ENCODE measurements at regions not wholly inside any gene's neighbourhood (a gene's known extent, or its start where the extent isn't known, plus 50 kb on each side); places are given as distances from the start of the nearest gene placed in this dataset.

DNA sequence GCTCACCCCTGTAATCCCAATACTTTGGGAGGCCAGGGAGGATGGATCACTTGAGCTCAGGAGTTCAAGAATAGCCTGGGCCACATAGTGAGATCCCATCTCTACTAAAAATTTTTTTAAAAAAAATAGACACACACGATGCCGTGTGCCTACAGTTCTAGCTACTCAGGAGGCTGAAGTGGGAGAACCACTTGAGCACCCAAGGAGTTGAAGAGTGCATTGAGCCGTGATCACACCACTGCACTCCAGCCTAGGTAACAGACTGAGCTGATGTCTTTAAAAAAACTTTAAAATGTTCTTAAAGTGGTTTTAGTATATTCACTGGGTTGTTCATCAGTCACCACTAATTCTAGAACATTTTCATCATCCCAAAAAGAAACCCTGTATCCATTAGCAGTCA lies 51.9 kb upstream of the RNF38 start:
- no peaks in the 10 kb centered on the region for H3K27me3 Mint-ChIP-seq (ENCODE audit: insufficient read depth, unreplicated experiment)
- TF ChIP-seq, protein P1, sequence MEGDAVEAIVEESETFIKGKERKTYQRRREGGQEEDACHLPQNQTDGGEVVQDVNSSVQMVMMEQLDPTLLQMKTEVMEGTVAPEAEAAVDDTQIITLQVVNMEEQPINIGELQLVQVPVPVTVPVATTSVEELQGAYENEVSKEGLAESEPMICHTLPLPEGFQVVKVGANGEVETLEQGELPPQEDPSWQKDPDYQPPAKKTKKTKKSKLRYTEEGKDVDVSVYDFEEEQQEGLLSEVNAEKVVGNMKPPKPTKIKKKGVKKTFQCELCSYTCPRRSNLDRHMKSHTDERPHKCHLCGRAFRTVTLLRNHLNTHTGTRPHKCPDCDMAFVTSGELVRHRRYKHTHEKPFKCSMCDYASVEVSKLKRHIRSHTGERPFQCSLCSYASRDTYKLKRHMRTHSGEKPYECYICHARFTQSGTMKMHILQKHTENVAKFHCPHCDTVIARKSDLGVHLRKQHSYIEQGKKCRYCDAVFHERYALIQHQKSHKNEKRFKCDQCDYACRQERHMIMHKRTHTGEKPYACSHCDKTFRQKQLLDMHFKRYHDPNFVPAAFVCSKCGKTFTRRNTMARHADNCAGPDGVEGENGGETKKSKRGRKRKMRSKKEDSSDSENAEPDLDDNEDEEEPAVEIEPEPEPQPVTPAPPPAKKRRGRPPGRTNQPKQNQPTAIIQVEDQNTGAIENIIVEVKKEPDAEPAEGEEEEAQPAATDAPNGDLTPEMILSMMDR (IDR thresholded peaks at IDR 0.05; ENCODE audit: unreplicated experiment) = no peak
- H3K27ac Mint-ChIP-seq (ENCODE audit: low read depth, unreplicated experiment) = no peak overlapping the region
- peaks cover 7% of the 10 kb centered on the region for H3K36me3 Mint-ChIP-seq (ENCODE audit: insufficient read depth, unreplicated experiment)
- H3K4me3 Mint-ChIP-seq (ENCODE audit: unreplicated experiment) = no peak overlapping the region
- no TSS peak for BruUV-seq (replicated peaks)
- ChIA-PET POLR2A (interaction anchor here (3.0 kb wide), 1 partner anchor 45 kb away, joined by 12 read pairs; no protein-coding TSS in a partner anchor), CTCF (interaction anchor here (0.6 to 12.5 kb wide), 12 partner anchors 9 to 164 kb away, joined by 3 to 253 read pairs (median 3); no protein-coding TSS in a partner anchor)
- no peak for DNase-seq (ENCODE audit: unreplicated experiment)
- no peaks in the 10 kb centered on the region for H3K4me1 Mint-ChIP-seq (ENCODE audit: insufficient read depth, unreplicated experiment)
- H3K9me3 Mint-ChIP-seq (ENCODE audit: unreplicated experiment) = no peaks in the 10 kb centered on the region
- intact Hi-C loops (cut with micrococcal nuclease) = no loop called here

DNA sequence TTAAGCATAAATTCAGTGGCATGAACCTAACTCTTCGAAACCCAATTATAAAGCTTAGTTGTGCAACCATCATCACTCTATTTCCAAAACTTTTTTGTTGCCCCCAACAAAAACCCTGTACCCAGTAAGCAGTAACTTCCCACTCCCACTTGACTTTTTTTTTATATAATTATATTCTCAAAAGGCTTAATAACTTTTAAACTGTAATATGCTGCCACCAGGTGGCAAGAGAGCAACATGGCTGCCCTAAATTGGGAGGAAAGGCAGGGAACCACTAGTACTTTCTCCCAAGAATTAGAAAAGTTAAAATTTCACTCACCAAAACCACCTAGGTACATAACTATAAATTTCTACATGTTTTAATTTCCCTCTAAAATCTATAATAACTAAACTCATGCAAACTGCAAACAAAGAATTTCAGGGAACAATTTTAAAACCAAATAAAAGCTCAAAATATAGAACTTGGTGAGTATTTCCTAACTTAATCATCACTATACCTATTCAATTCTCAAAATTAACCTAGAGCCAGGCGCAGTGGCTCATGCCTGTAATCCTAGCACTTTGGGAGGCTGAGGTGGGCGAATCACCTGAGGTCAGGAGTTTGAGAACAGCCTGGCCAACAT lies 50.2 kb upstream of the RNF38 start:
- Mint-ChIP-seq H3K4me3 (ENCODE audit: unreplicated experiment) (no peak overlapping the region), H3K9me3 (ENCODE audit: unreplicated experiment) (no peaks in the 10 kb centered on the region), H3K27me3 (ENCODE audit: insufficient read depth, unreplicated experiment) (no peaks in the 10 kb centered on the region), H3K27ac (ENCODE audit: low read depth, unreplicated experiment) (no peak overlapping the region), H3K36me3 (ENCODE audit: insufficient read depth, unreplicated experiment) (peaks cover 7% of the 10 kb centered on the region), H3K4me1 (ENCODE audit: insufficient read depth, unreplicated experiment) (no peaks in the 10 kb centered on the region)
- ChIA-PET POLR2A (interaction anchor here (0.6 to 3.0 kb wide), 5 partner anchors 9 to 67 kb away, joined by 3 to 12 read pairs (median 4); no protein-coding TSS in a partner anchor), CTCF (interaction anchor here (0.6 to 12.5 kb wide), 29 partner anchors 9 to 1776 kb away, joined by 3 to 253 read pairs (median 4); partner anchors contain the start of gene RNF38)
- TF ChIP-seq, protein P1 (IDR thresholded peaks at IDR 0.05; ENCODE audit: unreplicated experiment) = peak; percentile 64
- no TSS peak for BruUV-seq (replicated peaks)
- intact Hi-C loops (cut with micrococcal nuclease) = loop anchor here (1.0 kb wide), 2 partner anchors 43 to 105 kb away; no protein-coding TSS in a partner anchor
- peak; percentile 74 for DNase-seq (ENCODE audit: unreplicated experiment)

All from MCF 10A (cell line).